Ectodermal cell (in vitro differentiated cells): ENCODE measurements at regions not wholly inside any gene's neighbourhood (a gene's known extent, or its start where the extent isn't known, plus 50 kb on each side); places are given as distances from the start of the nearest gene placed in this dataset.

ENCODE experiments used
- H3K27ac ChIP-seq: 2 replicates; pipeline ENCODE4 v1.7.0; 2013; ENCODE audit warnings: mild to moderate bottlenecking, low read depth, low read length; ENCODE audit not compliant: insufficient read depth, poor library complexity, severe bottlenecking
- H3K27me3 ChIP-seq: 2 replicates; pipeline ENCODE4 v1.7.0; 2013; ENCODE audit warnings: mild to moderate bottlenecking, low read length; ENCODE audit not compliant: insufficient read depth, control insufficient read depth, poor library complexity, severe bottlenecking
- H3K36me3 ChIP-seq: one replicate; pipeline ENCODE4 v1.7.0; 2013; ENCODE audit warnings: low read length; ENCODE audit not compliant: control insufficient read depth, insufficient read depth
- H3K4me1 ChIP-seq: one replicate; pipeline ENCODE4 v1.7.0; 2013; ENCODE audit warnings: low read length; ENCODE audit not compliant: control insufficient read depth, insufficient read depth
- H3K4me3 ChIP-seq: 2 replicates; pipeline ENCODE4 v1.7.0; 2013; ENCODE audit warnings: low read depth, low read length, control low read depth; ENCODE audit not compliant: insufficient read depth
- H3K9me3 ChIP-seq: 2 replicates; pipeline ENCODE4 v1.7.0; 2013; ENCODE audit warnings: mild to moderate bottlenecking, low read length, moderate library complexity; ENCODE audit not compliant: control insufficient read depth
- WGBS, 2 experiments: methylation state at CpG; one replicate each; pipeline ENCODE4 v1.1.7; 2013; ENCODE audit warnings: missing lambda C conversion rate in 2 of 2; 5-methylcytosine and 5-hydroxymethylcytosine counted together

GRCh38 chr10:6339891-6340290, 137.2 kb downstream of the PFKFB3 start:
- Histone ChIP-seq H3K4me3 (no peak overlapping the region), H3K27ac (no peak overlapping the region)
- 94% methylated on average over 5 of the region's 5 CpGs for WGBS, 2 experiments

DNA sequence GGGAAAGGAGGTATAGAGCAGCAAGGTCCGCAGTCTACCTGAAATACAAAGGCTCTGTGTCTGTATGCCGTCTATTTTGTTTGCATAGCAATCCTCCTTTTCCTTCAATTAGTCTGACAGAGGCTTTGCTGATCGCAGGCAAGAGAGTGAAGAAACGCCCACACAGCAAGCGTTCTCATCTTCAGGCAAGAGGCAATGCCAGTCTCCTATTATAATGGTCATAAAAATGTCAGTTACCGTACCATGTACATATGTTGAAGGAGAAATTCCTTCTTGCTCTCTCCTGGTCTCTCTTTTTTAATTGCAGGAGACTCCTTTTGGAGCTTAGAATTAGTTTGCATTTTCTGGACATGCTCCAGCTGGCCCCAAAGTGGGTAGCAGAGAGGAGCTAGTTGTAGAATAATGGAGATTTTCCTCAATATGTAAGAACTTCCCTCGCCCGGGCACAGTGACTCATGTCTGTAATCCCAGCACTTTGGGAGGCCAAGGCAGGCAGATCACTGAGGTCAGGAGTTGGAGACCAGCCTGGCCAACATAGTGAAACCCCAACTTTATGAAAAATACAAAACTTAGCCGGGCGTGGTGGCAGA, 139.5 kb downstream of the PFKFB3 start:
- WGBS, 2 experiments: 77 to 84% methylated on average over 10 of the region's 10 CpGs
- Histone ChIP-seq H3K9me3 (no peaks in the 10 kb centered on the region), H3K36me3 (no peaks in the 10 kb centered on the region), H3K4me1 (no peaks in the 10 kb centered on the region), H3K27ac (no peak overlapping the region), H3K4me3 (no peak overlapping the region), H3K27me3 (no peaks in the 10 kb centered on the region)

More at GRCh38 chr10:6339891-6340290, 137.2 kb downstream of the PFKFB3 start:
- Histone ChIP-seq H3K9me3 (no peaks in the 10 kb centered on the region), H3K27me3 (no peaks in the 10 kb centered on the region), H3K36me3 (no peaks in the 10 kb centered on the region), H3K4me1 (no peaks in the 10 kb centered on the region)

- WGBS, 2 experiments: 95 to 96% methylated on average over 7 of the region's 7 CpGs
- Histone ChIP-seq H3K36me3 (no peaks in the 10 kb centered on the region), H3K4me1 (no peaks in the 10 kb centered on the region), H3K4me3 (no peak overlapping the region), H3K27me3 (no peaks in the 10 kb centered on the region), H3K27ac (no peak overlapping the region), H3K9me3 (no peaks in the 10 kb centered on the region)
These were observed 140.7 kb downstream of the PFKFB3 start for GRCh38 chr10:6343305-6344010.

- Histone ChIP-seq H3K36me3 (no peaks in the 10 kb centered on the region), H3K4me1 (no peaks in the 10 kb centered on the region), H3K27ac (no peak overlapping the region), H3K27me3 (no peaks in the 10 kb centered on the region), H3K9me3 (no peaks in the 10 kb centered on the region), H3K4me3 (no peak overlapping the region)
- 95% methylated on average over 1 of the region's 1 CpG for WGBS, 2 experiments
These were observed 142.7 kb downstream of the PFKFB3 start for GRCh38 chr10:6345404-6345803.

DNA sequence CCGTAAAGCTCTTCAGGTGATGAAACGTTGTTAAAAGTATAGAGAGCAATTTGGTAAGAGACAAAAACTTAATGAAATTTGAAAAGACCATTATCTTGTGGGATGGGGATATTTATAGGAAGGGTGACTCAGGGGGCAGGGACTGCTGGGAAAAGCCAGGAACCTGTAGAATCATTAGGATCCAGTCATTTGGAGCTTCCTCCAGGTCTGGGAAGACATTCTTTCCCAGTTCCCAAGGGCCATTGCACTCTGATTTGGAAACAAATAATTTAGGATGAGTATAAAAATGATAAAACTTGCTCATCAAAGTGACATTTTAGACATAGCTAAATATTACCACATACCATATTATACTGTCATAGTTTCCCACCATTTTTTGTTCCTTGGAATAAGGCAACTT, 143.9 kb downstream of the PFKFB3 start:
- Histone ChIP-seq H3K27ac (no peak overlapping the region), H3K4me1 (no peaks in the 10 kb centered on the region), H3K9me3 (no peaks in the 10 kb centered on the region), H3K36me3 (no peaks in the 10 kb centered on the region), H3K27me3 (no peaks in the 10 kb centered on the region), H3K4me3 (no peak overlapping the region)
- 94 to 97% methylated on average over 2 of the region's 2 CpGs for WGBS, 2 experiments

- no peaks in the 10 kb centered on the region for H3K9me3 ChIP-seq
- H3K4me1 ChIP-seq: no peaks in the 10 kb centered on the region
- H3K27me3 ChIP-seq: no peaks in the 10 kb centered on the region
- H3K27ac ChIP-seq: no peak overlapping the region
- H3K36me3 ChIP-seq: no peaks in the 10 kb centered on the region
- WGBS, 2 experiments: 85 to 87% methylated on average over 13 of the region's 13 CpGs
- no peak overlapping the region for H3K4me3 ChIP-seq
These were observed 144.7 kb downstream of the PFKFB3 start for GRCh38 chr10:6347391-6347951.

- Histone ChIP-seq H3K4me3 (no peak overlapping the region), H3K27me3 (no peaks in the 10 kb centered on the region), H3K4me1 (no peaks in the 10 kb centered on the region), H3K36me3 (no peaks in the 10 kb centered on the region), H3K27ac (no peak overlapping the region), H3K9me3 (no peaks in the 10 kb centered on the region)
- 75 to 76% methylated on average over 15 to 16 of the region's 16 CpGs for WGBS, 2 experiments
These were observed 145.6 kb downstream of the PFKFB3 start for GRCh38 chr10:6348096-6348874.

GRCh38 chr10:6349846-6350535, 147.3 kb downstream of the PFKFB3 start:
- H3K9me3 ChIP-seq: no peaks in the 10 kb centered on the region
- H3K4me1 ChIP-seq: no peaks in the 10 kb centered on the region
- H3K27me3 ChIP-seq: no peaks in the 10 kb centered on the region
- no peak overlapping the region for H3K27ac ChIP-seq
- no peak overlapping the region for H3K4me3 ChIP-seq
- 94 to 95% methylated on average over 8 of the region's 8 CpGs for WGBS, 2 experiments
- H3K36me3 ChIP-seq: no peaks in the 10 kb centered on the region

DNA sequence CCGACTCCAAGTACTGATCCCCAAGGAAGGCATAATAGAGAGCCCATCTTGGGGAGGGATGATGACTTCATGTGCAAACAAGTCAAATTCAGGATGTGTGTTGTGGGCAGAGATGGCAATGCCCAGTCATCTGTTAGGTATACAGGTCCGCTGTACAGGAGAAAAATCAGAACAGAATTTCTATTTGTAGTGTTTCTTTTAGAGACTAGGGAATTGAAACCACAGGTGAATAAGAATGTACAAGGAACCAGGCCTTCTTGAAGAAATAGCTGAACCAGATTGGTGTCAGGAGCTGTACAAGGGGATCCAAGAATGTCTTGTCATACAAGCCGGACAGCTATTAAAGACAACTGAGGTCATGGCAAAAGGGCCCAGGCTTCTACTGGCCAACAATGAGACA, 147.9 kb downstream of the PFKFB3 start:
- Histone ChIP-seq H3K4me1 (no peaks in the 10 kb centered on the region), H3K9me3 (no peaks in the 10 kb centered on the region), H3K4me3 (no peak overlapping the region), H3K27ac (no peak overlapping the region), H3K36me3 (no peaks in the 10 kb centered on the region), H3K27me3 (no peaks in the 10 kb centered on the region)
- 91 to 93% methylated on average over 3 of the region's 3 CpGs for WGBS, 2 experiments
